ENCODE measurements at regions not wholly inside any gene's neighbourhood (a gene's known extent, or its start where the extent isn't known, plus 50 kb on each side); places are given as distances from the start of the nearest gene placed in this dataset.

GRCh38 chr18:7367336-7367735 lies 136.4 kb downstream of the LRRC30 start:
- TF ChIP-seq CTCF (IDR thresholded peaks at IDR 0.05) (no peak), POLR2A (IDR thresholded peaks at IDR 0.05) (no peak)

Measured in Peyer's patch (tissue), 4 donors.